ELF-1 (cell line): ENCODE measurements at regions not wholly inside any gene's neighbourhood (a gene's known extent, or its start where the extent isn't known, plus 50 kb on each side); places are given as distances from the start of the nearest gene placed in this dataset.

Source experiments
- DNase-seq: peaks from one replicate; pipeline ENCODE4 v3.0.0-alpha.2; 2016; ENCODE audit warnings: low read depth, low spot score

GRCh38 chr5:96284727-96285389 is 148.2 kb downstream of the PCSK1 start:
- no peak for DNase-seq

GRCh38 chr5:96283589-96283988 is 149.5 kb downstream of the PCSK1 start:
- DNase-seq = no peak

- no peak for DNase-seq
These were observed 151.0 kb downstream of the PCSK1 start for GRCh38 chr5:96282020-96282419.

- DNase-seq = no peak
These were observed 152.1 kb downstream of the PCSK1 start for GRCh38 chr5:96280946-96281393.

- no peak for DNase-seq
These were observed 153.1 kb downstream of the PCSK1 start for GRCh38 chr5:96279801-96280542.

- DNase-seq = no peak
These were observed 154.1 kb downstream of the PCSK1 start for GRCh38 chr5:96278981-96279380.

GRCh38 chr5:96275051-96275450 is 158.0 kb downstream of the PCSK1 start:
- no peak for DNase-seq

GRCh38 chr5:96265487-96265886 is 167.6 kb downstream of the PCSK1 start:
- DNase-seq = no peak

- no peak for DNase-seq
These were observed 169.0 kb downstream of the PCSK1 start for GRCh38 chr5:96264047-96264446.

GRCh38 chr5:96262105-96262504 is 170.9 kb downstream of the PCSK1 start:
- DNase-seq = no peak

- no peak for DNase-seq
These were observed 173.0 kb downstream of the PCSK1 start for GRCh38 chr5:96260009-96260408.

GRCh38 chr5:96259151-96259772 is 173.8 kb downstream of the PCSK1 start:
- DNase-seq = no peak

GRCh38 chr5:96258692-96259091 is 174.4 kb downstream of the PCSK1 start:
- no peak for DNase-seq

- no peak for DNase-seq
These were observed 175.1 kb downstream of the PCSK1 start for GRCh38 chr5:96257904-96258303.

GRCh38 chr5:96256795-96257470 is 176.1 kb downstream of the PCSK1 start:
- peak; percentile 13 for DNase-seq

GRCh38 chr5:96254980-96255691 is 177.9 kb downstream of the PCSK1 start:
- DNase-seq = no peak

GRCh38 chr5:96253140-96253539 is 179.9 kb downstream of the PCSK1 start:
- DNase-seq = no peak

GRCh38 chr5:96252596-96252995 is 180.5 kb downstream of the PCSK1 start:
- no peak for DNase-seq

GRCh38 chr5:96250782-96251181 is 182.3 kb downstream of the PCSK1 start:
- no peak for DNase-seq

- DNase-seq = no peak
These were observed 184.9 kb downstream of the PCSK1 start for GRCh38 chr5:96248131-96248530.

GRCh38 chr5:96247708-96248107 is 185.3 kb downstream of the PCSK1 start:
- DNase-seq = no peak
